Activated CD8-positive, alpha-beta memory T cell treated with anti-CD3 and anti-CD28 coated beads for 48 hours (primary cell): ENCODE measurements at regions not wholly inside any gene's neighbourhood (a gene's known extent, or its start where the extent isn't known, plus 50 kb on each side); places are given as distances from the start of the nearest gene placed in this dataset.
"Not testable (repeated sequence)": the region's sequence is repeated elsewhere in the genome, so short reads cannot be mapped to it uniquely, and the experiment has no call there.

Experiments used
- DNase-seq, 3 experiments: peaks; one replicate each; pipeline ENCODE4 v3.0.0-alpha.2; 2020; ENCODE audit warnings: low read depth in 2 of 3, low spot score in 2 of 3

DNA sequence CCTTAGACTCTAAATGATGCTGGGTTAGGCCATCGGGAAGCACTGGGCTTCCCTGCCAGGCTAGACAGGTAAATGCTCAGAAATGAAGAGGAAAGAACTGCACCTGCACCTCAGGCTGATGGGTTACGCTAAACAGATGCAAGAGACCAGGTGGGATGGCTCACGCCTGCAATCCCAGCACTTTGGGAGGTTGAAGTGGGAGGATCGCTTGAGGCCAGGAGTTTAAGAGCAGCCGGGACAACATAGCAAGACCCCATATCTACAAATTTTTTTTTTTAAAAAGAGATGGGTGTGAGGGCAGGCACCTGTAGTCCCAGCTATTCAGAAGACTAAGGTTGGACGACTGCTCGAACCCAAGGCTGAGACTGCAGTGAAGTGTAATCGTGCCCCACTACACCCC, 634.7 kb downstream of the UQCRFS1 start:
- DNase-seq: no peak

DNA sequence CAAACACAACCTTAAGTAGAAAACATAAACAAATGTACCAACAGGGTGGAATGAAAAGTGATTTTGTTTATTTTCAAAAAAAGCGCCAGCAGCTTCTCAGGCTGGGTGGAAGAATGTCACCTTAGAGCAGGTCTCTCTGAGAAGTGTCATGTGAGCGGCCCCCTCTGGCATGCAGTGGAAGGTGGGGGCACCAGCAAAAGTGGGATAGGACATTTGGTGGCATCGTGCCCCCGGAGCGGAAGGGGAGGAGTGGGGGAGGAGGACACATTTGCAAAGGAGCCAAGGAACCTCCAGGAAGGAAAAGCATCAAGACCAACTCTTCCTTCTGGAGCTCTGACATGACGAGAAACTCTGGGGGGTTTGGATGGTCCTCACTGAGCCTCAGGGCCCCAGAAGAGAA, 635.3 kb downstream of the UQCRFS1 start:
- no peak for DNase-seq

DNA sequence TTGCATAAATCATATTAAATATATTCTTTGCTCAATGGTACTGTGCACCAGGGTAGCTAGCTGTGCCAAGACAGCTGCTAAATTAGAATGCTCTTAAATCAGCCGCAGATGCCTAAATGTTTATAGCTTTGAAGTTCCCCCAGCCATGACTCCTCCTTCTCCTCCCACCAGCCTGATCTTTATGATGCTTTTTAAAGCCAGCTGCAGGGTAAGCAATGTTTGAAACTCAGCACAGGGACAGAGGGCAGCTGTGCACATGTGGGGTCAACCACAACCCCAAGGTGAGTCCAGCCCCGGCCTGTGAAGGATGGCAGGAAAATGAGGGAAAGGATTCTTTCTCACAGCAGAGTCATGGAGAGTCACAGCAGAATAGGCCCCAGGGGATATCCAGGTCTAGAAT, 635.7 kb downstream of the UQCRFS1 start:
- no peak for DNase-seq

DNA sequence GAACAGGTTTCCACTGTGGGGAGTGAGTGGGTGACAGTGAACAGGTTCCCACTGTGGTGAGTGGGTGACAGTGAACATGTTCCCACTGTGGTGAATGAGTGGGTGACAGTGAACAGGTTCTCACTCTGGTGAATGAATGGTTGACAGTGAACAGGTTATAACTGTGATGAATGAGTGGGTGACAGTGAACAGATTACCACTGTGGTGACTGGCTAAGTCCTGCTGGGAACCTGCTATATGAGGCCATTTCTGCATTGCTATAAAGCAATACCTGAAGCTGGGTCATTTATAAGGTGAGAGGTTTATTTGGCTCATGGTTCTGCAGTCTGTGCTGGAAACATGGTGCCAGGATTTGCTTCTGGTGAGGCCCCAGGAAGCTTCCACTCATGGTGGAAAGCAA, 637.1 kb downstream of the UQCRFS1 start:
- no peak for DNase-seq

DNA sequence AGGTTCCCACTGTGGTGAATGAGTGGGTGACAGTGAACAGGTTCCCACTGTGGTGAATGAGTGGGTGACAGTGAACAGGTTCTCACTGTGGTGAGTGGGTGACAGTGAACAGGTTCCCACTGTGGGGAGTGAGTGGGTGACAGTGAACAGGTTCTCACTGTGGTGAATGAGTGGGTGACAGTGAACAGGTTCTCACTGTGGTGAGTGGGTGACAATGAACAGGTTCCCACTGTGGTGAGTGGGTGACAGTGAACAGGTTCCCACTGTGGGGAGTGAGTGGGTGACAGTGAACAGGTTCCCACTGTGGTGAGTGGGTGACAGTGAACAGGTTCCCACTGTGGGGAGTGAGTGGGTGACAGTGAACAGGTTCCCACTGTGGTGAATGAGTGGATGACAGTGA, 637.6 kb downstream of the UQCRFS1 start:
- DNase-seq: not testable (repeated sequence)

DNA sequence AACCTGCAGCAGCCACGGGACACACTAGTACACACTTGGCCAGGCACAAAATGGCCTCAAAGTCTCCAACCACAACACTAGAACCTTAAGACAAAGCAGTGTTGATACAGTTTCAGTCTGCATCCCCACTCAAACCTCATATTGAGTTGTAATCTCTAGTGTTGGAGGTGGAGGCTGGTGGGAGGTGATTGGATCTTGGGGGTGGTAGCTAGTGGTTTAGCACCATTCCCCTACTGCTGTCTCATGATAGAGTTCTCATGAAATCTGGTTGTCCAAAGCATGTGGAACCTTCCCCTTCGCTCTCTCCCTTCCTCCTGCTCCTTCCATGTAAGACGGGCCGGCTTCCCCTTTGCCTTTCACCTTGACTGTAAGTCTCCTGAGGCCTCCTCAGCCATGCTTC, 638.7 kb downstream of the UQCRFS1 start:
- DNase-seq: no peak

DNA sequence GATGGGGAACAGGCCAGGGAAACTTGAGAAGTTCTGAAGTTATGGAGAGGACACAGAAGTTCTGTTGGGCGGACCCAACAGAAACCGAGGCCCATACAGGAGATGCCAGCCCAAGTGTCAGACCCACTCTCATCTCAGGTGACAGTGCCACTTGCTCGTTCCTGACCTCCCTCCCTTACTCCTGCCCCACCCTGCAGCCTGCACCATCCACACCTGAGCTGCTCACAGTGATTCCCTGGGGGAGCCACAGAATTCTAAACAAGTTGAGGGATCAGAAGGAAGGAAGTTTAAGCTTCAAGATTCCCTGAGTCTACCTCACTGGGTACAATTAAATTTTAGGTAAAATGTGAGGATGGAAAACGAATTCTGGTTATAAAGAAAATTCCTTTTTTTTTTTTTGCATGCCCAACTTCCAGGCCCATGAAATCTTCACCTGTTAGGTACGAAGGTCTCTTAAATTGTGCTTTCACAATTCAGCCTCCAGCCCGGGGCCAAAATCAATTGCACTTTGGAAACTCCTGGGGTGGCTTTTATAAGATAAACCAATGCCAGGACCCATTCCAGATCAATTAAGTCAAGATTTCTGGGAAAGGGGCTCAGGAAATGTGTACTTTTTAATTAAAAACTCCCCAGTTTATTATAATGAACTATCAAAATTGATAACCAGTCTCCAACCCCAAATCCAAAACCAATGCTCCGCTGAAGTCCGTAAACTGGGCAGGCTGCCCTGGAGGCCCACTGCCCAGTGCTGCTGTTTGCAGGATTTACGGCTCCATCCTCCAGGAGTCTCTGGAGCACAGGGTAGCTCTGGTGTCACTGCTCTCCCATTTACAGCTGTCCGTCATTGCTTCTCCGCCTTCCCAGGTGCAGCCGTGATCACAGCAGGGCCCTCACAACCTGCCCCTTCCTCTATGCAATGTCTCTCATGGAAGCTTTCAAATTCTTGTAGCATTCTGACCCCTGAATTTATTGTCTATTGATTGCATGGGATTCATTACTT, 643.5 kb downstream of the UQCRFS1 start:
- no peak for DNase-seq

DNA sequence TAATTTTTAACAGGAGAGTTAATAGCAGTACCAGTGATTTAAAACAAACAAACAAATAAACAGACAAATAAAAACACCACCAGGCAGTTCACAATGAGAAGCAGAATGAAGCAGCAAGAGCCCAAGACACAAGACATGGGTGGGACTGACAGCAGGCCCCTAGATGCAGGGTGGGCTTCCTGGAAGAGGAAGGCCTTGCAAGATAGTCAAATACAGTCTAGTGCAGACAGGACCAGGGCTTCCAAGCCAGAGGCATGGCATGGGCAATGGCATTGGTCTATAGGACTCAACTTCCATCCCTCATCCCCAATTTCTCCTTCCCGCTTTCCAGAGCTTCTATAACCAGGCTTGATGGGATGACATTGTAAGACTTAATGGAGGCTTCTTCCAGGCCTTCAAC, 645.1 kb downstream of the UQCRFS1 start:
- DNase-seq: no peak

DNA sequence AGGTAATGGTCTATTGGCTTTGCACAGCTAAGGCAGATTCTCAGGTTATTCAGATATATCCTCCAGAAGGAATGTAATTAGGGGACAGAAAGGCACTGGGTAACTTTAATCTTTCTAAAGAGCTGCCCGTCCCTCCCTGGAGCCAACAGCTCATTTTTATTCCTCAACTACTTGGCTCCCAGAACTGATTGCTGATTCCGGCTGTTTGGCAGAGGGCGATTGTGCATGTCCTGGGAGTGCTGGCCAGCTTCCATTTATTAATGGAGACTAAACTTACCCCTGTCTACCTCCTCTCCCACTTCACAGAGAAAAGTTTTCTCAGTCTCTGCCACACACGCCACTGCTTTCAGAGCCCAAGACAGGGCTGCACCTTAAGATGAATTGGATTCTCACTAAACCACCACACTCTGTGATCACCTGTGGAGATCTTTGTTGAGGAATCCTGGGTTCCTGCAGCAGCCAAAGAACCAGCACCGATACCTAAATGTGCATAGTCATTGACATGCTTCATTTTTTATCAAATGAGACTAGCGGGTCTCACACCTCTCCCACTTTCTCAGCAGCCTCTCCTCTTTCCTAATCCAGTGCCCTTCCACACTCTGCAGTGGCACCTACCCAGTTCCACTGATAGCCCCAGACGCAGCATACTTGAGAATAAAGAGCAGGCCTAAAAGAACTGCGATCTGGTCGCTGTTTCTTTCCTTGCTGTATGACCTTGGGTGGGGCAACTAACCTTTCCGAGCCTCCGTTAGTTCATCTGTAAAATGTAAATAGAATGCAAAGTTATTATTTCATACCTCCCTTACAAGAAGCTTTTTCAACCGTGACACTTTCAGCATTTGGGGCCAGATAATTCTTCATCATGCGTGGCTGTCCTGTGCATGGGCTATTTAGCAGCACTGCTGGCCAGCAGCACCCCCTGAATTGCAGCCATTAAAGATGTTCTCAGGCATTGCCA, 648.7 kb downstream of the UQCRFS1 start:
- DNase-seq: no peak

DNA sequence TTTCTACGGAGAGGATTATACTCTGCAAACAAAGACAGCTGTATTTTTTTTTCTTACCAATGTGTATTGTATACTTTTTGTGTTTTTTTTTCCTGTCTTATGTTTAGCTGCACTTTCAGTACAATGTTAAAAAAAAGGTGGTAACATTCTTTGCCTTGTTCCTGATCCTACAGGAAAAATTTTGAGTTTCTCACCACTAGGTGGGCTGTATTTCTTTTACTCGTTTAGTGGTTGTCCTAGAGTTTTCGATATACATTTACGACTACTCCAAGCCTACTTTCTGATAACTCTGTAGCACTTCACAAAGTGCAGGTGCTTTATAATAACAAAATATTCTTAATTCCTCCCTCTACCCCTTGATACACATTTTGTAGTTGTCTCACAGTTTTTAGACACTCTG, 652.2 kb downstream of the UQCRFS1 start:
- no peak for DNase-seq

DNA sequence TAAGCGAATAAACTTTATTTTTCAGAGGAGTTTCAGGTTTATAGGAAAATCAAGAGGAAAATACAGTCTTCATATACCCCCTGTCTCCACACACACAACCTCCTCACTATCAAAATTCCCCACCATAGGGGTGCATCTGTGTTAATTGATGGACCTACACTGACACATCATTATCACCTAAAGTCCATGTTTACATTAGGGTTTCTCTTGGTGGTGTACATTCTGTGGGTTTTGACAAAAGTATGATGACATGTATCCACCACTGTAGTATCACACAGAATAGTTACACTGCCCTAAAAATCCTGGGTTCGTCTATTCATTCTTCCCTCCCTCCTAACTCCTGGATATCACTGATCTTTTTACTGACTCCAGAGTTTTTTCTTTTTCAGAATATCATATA, 654.2 kb downstream of the UQCRFS1 start:
- DNase-seq: no peak

DNA sequence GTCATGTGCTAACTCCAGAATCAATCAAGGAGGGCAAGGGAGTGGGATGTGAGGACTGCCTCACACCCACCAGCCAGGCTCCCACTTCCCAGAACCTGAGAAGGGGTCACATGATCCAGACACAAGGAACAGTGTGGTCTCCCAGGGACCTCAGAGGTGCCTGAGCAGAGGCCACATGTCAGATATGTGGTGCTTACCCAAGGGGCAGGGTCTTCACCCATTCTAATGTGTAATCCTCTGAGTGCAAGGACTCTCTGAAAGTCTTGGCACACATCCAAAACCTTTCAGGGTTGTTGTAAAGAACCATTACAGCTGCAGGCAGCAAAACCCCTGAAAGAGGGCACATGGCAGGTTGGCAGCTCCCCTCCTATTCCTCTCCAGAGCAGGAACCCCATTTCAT, 656.6 kb downstream of the UQCRFS1 start:
- DNase-seq: no peak

DNA sequence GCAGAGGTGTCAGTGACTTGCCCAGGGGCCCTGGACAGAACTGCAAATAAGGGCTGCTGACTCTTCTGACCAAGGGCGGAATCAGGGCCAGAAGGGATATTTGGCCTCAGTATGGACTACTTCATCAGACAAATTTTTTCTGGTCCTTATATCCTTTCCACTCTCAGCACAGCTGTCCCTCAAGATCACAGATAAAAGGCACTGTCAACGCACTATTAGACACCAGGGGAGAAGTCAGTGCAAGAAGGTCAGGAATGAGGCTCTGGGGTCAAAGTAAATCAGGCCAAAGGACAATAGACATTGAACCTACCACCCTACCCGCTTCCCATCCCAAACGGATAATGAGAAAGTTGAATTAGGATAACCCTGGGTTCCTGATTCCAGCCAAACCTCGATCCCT, 657.6 kb downstream of the UQCRFS1 start:
- no peak for DNase-seq

DNA sequence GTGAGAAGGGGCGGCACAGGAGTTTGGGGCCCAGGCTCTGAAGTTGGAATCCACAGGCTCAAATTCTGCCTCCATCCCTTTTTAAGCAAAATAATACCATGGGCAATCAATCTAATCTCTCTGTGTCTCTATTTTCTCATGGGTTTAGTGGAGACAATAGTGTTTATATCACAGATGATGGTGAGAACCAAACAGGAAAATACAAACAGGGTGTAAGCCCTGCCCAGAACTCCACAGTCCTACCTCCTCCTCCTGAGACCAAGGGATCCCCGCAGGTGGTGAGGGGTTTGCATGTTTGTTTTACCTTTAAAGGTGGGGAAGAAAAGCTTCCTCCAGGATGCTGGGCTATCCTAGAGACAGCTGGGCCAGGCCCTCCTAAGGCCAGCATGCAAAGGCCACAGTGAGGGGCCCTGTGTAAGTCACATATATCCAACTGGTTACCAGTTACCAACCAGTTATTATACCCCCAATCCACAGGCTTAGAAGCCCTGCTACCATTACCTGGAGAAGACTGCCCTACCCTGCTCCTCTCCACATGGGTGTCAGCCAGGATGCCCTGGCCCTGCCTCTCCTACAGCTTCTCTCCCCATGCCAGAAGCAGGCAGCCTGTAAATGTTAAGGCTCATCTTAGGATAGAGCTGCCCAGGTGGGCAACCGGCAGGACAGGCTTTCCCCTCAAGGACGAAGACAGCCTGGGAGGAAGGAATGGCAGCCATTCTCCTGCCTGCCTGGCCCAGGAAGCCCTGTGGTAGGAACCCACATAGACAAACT, 658.4 kb downstream of the UQCRFS1 start:
- no peak for DNase-seq

DNA sequence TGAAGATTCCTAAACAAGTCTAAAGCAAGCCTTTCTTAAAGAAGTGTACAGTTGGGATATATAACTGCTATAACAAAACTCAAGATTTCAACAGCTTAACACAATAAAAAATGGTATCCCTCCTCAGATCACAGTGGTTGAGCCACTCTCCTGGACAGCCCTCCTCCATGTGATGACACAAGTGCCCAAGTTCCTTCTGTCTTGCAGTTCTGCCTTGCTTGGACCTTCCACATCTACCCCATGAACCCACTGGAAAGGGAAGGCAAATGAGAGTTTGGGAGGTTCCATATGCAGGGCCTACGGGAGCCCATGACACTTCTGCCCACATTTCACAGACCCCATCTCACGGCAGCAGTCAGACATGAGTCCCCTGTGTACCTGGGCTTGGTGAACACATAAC, 659.2 kb downstream of the UQCRFS1 start:
- DNase-seq: no peak

DNA sequence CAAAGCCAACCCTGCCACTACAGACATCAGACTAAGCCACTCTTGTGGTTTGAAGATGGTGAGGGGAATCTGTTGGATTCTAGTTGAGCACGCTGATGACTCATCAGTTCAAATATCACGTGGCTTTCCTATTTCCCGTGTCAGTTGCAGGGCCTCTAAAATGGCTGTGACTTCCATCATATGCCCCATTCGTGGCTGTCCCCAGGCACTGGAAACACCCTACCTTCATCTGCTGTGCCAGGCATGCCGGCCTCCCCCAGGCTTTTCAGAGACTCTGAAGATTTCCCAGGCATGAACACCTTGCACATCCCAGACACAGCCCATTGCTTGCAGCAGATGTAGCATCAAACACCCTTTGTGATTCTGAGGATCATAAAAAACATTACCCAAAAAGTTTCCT, 659.9 kb downstream of the UQCRFS1 start:
- no peak for DNase-seq

DNA sequence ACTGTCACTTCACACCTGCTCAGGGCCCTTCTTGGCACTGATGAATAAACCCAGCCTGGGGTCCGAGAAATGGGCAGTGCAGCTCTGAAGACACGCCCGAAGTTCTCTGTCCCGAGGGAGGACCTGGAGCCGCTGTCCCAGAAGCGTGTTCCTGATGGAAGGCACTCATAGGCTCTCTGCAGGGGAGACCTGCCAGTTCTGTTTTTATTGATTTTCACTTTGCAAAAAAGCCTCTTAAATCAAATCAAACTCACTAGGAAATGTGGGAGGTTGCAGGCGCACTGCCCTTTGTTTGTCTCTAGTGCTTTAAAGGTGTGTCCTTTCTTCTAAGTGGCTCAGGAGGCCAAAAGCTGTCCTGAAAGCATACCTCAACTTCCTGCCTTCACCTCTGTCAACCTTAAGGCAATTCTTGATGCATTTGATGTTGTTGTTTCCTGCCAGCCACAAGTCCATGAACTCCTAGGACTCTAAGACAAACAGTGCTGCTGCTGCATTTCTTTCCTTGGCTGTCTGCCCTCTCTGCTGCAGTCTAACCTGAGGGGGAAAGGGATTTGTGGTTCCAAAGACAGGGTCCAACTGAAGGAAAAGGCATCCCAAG, 663.2 kb downstream of the UQCRFS1 start:
- DNase-seq: no peak

DNA sequence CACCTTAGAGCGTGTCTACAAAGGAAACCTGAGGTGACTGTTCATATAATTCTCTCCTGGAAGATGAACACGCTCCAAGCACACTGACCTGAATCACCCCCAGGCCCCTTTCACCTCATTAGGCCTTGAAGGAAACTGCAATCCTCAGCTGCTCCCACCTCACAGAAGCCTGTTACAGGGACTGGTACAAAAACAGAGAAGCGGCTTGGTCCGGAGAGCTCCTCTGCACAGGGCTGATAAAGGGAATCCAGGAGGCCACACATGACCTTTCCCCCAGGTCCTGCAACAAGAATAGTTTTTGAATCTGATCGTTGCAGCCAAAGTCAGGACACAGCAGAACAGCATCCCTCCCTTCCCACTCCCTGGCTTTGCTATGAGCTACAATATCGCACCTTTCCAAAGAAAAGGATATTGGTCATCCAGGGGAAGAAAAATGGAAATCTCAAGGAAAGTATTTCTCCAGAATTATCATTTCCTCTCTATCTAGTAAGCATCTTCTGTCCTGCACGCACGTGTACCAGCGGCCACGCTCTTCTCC, 666.7 kb downstream of the UQCRFS1 start:
- DNase-seq: no peak

DNA sequence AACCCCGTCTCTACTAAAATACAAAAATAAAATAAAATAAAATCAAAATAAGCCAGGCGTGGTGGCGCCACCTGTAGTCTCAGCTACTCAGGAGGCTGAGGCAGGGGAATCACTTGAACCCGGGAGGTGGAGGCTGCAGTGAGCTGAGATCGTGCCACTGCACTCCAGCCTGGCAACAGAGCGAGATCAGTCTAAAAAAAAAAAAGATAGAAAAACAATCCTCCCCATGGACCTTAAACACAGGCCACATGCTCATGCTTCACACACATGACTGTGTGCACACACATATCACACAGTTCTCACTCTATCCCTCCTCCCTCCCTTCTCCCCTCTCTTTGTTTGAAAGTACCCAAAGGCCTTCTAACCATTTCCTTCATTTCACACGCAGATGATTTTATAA, 667.6 kb downstream of the UQCRFS1 start:
- DNase-seq: not testable (repeated sequence)

DNA sequence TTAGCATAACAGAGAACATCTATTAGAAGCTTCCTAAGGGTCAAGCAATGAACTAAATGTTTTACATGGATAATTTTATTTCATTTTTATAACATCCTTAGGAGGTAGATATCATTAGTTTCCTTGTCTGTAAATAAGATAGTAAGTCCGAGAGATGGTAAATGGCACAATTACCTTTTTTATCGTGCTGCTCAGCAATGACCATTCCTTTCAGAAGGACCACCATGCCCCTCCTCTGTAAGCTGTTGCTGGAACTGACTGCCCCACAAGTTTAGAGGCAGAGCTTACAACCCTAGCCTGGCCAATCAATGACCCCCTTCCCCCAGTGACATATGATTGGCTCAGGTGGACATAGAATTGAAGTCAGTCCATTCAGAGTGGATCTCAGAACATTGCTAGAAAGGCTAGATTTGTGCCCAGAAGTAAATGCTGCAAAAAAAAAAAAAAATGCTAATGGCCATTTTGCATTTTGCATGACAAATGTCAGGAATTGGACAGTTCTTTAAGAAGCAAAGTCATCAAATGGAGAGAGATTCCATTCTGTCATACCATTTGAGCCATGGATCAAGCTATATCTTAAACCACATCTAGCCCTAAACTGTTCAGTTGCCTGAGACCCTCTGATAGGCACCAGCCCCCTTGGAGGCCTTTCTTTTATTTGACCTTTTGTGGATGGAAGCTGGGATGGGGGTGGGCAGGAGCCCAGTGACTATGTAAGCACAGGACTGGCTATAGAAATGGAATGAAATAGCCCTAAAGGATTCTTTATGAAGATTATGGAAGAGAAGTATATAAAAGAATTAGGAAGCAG, 668.3 kb downstream of the UQCRFS1 start:
- DNase-seq: no peak
